Suppressor macrophage treated with lipopolysaccharide for 1 hour (primary cell): ENCODE measurements at regions not wholly inside any gene's neighbourhood (a gene's known extent, or its start where the extent isn't known, plus 50 kb on each side); places are given as distances from the start of the nearest gene placed in this dataset.
"Not testable (repeated sequence)": the region's sequence is repeated elsewhere in the genome, so short reads cannot be mapped to it uniquely, and the experiment has no call there.

ENCODE experiments used
- DNase-seq, 3 donors: peaks; one replicate each; pipeline ENCODE4 v3.0.0-alpha.2; 2020 to 2022

- no peak for DNase-seq
Measured at GRCh38 chr9:115680231-115680630, 473.4 kb upstream of the PAPPA start.

- DNase-seq, result no peak
Measured at GRCh38 chr9:115681585-115681984, 472.0 kb upstream of the PAPPA start.

DNA sequence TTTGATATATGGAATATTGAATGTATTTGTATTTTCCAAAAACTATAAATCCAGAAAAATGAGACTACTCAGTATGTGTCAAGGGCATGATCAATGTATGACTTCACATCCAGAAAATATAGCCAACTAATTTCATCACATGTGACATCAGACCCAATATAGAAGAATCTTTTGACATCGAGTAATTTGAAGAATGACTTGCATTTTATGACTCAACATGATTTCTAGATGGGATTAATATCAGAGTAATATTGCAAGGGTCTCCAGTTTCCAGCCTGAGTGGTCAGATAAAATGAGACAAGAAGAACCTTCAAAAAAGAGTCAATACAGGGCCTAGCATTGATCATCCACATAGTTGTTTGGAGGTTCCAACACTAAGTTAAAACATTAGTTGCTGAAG, 467.5 kb upstream of the PAPPA start:
- DNase-seq, result no peak

DNA sequence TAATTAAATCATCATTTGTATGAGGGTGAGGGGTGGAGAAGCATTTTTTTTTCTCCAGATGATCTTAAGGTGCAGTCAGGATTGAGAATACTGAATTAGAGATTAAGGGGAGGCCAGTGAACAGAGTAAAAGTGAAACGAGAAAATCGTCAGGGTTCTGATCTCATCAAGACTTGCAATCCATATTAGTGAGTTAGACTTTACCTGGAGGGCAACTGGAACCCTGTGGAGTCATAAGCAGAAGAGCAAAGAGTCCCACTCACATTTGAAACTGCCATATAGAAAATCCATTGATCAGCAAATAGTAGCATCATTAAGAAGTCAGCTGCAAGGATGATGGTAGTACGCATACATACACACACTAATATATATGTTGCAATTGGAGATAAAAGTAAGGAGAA, 466.2 kb upstream of the PAPPA start:
- DNase-seq, result no peak

- DNase-seq, result no peak
Measured at GRCh38 chr9:115689331-115689730, 464.3 kb upstream of the PAPPA start.

GRCh38 chr9:115690786-115691496, 462.6 kb upstream of the PAPPA start:
- no peak for DNase-seq

GRCh38 chr9:115691693-115692092, 461.9 kb upstream of the PAPPA start:
- no peak for DNase-seq

GRCh38 chr9:115692868-115693267, 460.7 kb upstream of the PAPPA start:
- DNase-seq, result not testable (repeated sequence)

DNA sequence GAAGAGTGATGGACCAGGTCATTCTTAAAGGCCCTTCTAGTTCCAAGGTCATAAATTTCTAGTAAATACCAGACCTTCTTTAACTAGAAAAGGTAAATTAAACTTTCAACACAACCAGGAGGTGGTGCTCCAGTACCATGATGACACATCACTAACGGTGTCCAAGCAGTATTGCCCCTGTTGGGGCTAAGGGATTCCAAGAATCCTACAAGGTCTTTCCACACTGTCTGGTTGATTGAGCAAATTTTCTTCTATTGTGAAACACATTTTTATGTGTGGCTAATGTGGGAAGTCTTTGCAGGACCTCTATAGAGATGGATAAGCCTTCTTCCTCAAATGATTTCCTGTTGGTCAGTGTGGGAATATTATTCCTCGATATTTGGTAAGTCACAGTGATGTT, 459.6 kb upstream of the PAPPA start:
- DNase-seq, result no peak

DNA sequence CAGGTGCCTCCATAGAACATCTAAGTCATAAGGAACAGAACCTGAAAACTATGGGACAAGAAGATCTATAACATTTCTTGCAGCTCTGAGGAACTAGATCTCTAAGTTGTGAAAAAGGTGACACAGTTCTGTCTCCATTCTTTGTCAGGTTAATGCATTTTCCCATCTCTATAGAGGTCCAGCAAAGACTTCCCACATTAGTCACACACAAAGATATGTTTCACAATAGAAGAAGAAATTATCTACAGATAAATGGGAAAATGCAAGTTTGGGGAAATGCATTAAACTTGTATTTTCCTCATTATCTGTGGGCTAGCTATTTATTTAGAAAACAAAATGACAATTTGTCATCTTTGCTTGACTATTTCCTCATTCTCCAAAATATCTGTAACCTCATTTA, 458.6 kb upstream of the PAPPA start:
- no peak for DNase-seq

- DNase-seq, result no peak
Measured at GRCh38 chr9:115712981-115713380, 440.6 kb upstream of the PAPPA start.

DNA sequence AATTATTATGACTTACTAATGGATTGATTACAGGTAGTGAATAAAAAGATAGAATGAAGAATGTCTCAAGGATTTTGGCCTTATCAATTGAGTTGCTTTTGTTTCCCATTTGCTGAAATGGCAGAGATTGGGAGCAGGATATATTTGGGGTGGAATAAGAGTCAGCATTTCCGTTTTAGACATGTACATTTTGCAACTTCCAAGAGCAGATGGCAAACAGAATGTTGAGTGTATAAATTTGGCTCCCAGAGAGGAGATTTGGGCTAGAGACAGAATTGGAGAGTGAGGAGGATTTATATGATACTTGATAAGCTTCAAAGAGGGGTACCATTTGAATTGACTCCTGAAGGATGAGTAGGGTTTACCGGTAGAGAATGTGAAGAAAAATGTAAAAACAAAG, 437.9 kb upstream of the PAPPA start:
- no peak for DNase-seq

- peak in 1 of 3 donors; percentile 1 for DNase-seq
Measured at GRCh38 chr9:115717298-115717697, 436.3 kb upstream of the PAPPA start.

DNA sequence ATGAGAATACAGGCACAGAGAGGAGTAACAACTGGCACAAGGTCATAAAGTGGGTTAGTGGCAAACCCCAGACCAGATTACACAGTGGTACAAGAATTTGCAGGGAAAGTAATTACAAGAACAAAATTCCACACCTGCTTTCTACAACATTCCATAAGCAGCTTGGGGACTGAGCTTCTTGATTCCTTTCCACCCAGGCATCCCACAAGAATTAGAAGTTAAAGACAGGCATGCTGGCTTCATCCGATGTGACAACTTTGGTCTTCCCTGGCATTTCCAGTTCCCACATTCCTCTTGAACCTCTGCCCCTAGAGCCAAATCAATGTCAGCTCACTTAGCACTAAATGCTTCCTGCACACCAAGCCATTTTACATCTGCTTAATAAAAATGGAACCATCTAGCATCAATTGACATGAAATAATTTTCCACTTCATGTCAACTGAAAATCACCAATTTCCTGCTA, 435.8 kb upstream of the PAPPA start:
- DNase-seq, result no peak

- no peak for DNase-seq
Measured at GRCh38 chr9:115730396-115730795, 423.2 kb upstream of the PAPPA start.

DNA sequence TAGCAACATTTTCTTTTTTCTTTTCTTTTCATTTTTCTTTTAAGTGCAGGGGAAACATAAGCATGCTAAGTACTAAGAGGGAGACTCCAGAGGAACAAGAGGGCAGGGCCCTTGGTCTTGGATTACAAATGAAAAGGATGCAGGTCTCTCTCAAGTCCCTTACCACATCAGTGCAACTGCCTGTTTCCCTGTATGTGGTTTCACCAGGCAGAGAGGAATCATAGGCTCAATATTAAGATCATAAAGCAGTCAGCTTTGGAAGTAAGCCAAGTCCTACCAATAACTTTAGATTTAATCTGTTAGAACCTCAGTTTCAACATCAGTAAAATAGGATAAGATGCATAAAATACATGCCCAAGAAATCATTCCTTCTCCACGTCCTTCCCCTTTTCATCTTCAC, 422.7 kb upstream of the PAPPA start:
- DNase-seq, result no peak

DNA sequence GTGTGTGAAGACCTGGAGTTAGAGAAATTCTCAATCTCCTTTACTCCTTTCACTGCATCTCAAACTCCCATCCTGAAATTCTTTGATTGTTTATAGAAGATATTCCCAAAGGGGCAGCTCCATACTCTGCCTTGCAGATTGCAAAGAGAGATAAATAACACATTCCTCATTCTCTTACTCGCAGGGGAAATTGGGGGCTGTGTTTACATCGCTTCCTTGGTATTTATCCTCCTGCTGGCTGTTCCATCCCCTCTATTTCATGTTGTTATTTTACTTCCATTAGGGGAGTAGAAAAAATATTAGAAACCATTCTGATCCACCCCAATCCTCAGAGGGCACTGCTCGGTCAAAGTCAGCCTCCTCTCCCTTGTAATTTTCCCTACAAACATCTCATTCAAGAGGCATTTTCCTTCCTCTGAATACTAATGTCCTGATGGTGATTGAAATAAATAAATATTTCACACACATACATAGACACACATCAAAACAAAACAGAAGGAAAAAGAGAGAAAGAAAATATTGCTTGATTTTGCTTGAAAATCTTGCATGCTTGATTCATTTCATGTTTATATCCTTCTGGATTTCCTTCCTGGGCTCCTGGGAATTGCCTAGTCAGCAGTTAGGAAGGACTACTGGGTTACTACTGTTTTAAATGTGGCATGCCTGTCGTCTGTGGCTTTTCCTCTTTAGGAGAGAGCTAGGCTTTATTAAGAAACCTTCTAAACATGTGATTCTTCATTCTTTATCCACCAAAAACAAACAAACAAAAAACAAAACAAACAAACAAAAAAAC, 420.1 kb upstream of the PAPPA start:
- DNase-seq, result no peak

- DNase-seq, result no peak
Measured at GRCh38 chr9:115739096-115739875, 414.3 kb upstream of the PAPPA start.

DNA sequence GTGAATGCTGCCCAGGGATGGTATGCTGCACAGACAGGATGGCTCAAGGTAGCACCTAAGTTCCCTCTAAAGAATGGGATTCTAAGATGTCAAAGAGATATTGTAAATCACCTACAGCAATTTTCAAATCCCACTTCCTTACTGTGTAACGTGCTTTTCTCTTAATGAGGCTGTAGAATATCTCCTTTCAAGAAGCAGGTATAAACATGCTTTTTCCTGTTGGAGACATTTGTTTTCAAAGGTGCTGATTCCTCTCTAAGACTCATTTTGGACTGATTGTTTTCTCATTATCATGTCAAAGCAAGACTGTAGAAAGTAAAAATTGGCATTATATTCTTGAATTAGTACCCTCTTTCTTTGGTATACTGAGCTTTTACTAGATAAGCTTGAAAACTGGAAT, 412.6 kb upstream of the PAPPA start:
- DNase-seq, result no peak

DNA sequence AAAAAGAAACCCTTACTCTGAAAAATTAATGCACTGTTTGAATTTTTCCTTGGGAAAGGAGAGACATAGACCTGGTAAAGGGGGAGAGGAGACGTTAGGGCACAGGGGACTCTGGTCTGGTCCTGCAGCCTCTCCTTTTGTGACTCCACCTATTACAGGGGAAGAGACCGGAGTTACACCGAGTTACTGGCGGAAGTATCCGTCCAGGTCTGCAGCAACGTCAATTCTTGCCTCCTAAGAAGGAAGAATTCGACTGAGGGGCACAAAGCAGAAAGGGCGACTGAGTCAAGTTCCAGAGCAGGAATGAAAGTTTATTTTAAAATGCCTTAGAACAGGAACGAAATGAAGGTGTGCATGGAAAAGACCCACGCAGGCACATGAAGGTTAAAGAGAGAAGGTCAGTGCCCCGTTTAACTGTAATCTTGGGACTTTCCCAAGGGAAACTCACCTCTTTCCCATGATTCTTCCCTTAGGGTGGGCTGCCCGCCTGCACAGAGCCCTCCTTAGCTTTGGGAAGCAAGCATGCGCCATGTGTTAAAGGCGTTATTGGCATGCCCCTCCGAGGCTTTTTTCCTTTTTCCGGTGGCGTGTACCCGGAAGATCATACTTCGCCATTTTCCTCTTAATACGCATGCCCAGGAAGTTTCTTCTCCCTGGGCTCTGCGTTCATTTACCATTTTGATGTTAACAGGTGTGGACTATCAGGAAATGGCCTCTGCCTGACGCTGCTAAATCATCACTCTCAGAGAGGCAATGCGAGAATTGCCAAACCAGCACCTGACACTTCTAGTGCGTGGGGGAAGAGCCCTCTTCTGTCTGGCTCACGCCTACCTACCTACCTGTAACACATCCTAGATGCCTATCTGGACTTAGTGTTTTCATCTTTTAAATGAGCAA, 409.6 kb upstream of the PAPPA start:
- DNase-seq, result no peak

DNA sequence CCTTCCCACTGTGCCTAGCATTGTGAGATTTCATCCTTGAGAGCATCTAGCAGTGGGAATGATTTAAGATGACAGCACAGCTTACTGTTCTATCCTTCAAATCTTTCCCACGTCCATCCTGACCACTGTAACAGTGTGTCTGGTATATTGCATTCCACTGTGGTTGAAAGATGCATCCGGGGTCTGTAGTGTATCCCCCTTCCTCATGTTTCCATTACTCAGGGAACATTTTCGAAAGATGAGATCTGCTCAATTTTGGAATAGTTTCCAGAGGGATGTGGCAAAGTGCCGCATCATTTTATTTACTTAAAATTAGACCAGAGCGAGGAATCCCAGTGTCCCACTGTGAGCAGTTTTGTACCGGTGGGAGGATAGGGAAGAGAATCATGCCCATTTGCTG, 407.1 kb upstream of the PAPPA start:
- DNase-seq, result peak in 1 of 3 donors; percentile 0

GRCh38 chr9:115747731-115748130, 405.9 kb upstream of the PAPPA start:
- no peak for DNase-seq

- DNase-seq, result no peak
Measured at GRCh38 chr9:115756736-115757135, 396.9 kb upstream of the PAPPA start.
